Uterus (tissue), 2 donors: ENCODE measurements at regions not wholly inside any gene's neighbourhood (a gene's known extent, or its start where the extent isn't known, plus 50 kb on each side); places are given as distances from the start of the nearest gene placed in this dataset.

ENCODE experiments used
- POLR2A ChIP-seq, 2 donors: fragments of 450-650 bp; IDR thresholded peaks; one replicate each; pipeline ENCODE4 v1.6.1; 2016; ENCODE audit warnings: antibody characterized with exemption in 2 of 2, mild to moderate bottlenecking in 1 of 2, moderate library complexity in 1 of 2
- TF ChIP-seq, protein P1 (sequence below), 4 experiments: fragments of 200-600 bp in 2 of 4; fragments of 450-650 bp in 2 of 4; sonication (generic) in 2 of 4; IDR thresholded peaks; one replicate each; pipeline ENCODE4 v1.5.1; 2016 to 2019; ENCODE audit warnings: antibody characterized with exemption in 4 of 4, mild to moderate bottlenecking in 2 of 4, moderate library complexity in 1 of 4

DNA sequence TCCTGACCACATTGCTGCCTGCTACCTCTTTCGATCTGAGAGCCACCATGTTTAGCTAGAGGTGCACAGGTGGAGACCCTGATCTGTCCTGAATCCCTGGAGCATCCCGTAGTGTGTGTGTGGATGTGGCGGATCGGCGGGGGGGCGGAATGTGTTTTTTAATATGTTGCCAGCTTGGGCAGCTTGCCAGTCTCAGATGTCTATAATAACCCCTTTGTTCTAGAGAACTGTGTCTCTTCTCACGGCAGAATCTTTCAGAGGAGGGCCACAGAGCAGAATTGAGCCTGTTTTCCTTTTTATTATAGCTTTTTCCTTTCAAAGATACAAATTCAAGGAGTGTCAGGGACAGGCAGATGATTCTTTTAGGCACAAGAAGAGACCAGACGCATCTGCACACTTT, 934.1 kb upstream of the KLHL29 start:
- TF ChIP-seq, protein P1, sequence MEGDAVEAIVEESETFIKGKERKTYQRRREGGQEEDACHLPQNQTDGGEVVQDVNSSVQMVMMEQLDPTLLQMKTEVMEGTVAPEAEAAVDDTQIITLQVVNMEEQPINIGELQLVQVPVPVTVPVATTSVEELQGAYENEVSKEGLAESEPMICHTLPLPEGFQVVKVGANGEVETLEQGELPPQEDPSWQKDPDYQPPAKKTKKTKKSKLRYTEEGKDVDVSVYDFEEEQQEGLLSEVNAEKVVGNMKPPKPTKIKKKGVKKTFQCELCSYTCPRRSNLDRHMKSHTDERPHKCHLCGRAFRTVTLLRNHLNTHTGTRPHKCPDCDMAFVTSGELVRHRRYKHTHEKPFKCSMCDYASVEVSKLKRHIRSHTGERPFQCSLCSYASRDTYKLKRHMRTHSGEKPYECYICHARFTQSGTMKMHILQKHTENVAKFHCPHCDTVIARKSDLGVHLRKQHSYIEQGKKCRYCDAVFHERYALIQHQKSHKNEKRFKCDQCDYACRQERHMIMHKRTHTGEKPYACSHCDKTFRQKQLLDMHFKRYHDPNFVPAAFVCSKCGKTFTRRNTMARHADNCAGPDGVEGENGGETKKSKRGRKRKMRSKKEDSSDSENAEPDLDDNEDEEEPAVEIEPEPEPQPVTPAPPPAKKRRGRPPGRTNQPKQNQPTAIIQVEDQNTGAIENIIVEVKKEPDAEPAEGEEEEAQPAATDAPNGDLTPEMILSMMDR (IDR thresholded peaks at IDR 0.05): no peak
- TF ChIP-seq POLR2A (IDR thresholded peaks at IDR 0.05): no peak
